Adrenal gland (tissue), 5 donors: ENCODE measurements at regions not wholly inside any gene's neighbourhood (a gene's known extent, or its start where the extent isn't known, plus 50 kb on each side); places are given as distances from the start of the nearest gene placed in this dataset.

Experiments used
- POLR2A ChIP-seq, 2 donors: fragments of 450-650 bp; IDR thresholded peaks; one replicate each; pipeline ENCODE4 v1.6.1; 2017; ENCODE audit warnings: antibody characterized with exemption in 2 of 2, mild to moderate bottlenecking in 2 of 2, moderate library complexity in 1 of 2
- TF ChIP-seq, protein P1 (sequence below), 6 experiments: fragments of 450-650 bp in 4 of 6; fragments of 200-600 bp in 2 of 6; sonication (generic) in 1 of 6; IDR thresholded peaks; 1 replicate in 5 of 6; 2 replicates in 1 of 6; pipeline versions ENCODE4 v1.5.1 to v1.8.0; 2016 to 2021; ENCODE audit warnings: antibody characterized with exemption in 6 of 6, mild to moderate bottlenecking in 2 of 6, moderate library complexity in 1 of 6
- donor health status: DM: no; HTN: no; CAD: no.

DNA sequence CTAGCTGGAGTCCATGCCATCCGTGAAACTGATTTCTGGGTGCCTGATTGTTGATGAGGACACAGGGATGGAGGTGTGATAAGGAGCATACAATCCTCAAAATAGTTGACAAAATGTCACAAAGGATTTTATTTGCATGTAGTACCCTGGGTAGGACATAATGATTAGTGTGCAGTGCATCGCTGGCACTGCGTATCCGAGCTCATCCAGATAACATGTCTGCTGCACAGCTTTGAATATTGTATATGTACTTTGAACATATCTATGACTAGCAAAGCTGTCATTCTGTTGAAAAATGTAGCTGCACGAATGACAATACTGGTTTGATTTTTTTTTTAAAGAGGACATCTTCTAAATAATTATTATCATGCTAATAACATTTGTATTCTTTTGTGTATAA, 529.7 kb upstream of the FANCL start:
- TF ChIP-seq, protein P1, sequence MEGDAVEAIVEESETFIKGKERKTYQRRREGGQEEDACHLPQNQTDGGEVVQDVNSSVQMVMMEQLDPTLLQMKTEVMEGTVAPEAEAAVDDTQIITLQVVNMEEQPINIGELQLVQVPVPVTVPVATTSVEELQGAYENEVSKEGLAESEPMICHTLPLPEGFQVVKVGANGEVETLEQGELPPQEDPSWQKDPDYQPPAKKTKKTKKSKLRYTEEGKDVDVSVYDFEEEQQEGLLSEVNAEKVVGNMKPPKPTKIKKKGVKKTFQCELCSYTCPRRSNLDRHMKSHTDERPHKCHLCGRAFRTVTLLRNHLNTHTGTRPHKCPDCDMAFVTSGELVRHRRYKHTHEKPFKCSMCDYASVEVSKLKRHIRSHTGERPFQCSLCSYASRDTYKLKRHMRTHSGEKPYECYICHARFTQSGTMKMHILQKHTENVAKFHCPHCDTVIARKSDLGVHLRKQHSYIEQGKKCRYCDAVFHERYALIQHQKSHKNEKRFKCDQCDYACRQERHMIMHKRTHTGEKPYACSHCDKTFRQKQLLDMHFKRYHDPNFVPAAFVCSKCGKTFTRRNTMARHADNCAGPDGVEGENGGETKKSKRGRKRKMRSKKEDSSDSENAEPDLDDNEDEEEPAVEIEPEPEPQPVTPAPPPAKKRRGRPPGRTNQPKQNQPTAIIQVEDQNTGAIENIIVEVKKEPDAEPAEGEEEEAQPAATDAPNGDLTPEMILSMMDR (IDR thresholded peaks at IDR 0.05): no peak
- TF ChIP-seq POLR2A (IDR thresholded peaks at IDR 0.05): no peak
